Hepatocyte (in vitro differentiated cells): ENCODE measurements at regions not wholly inside any gene's neighbourhood (a gene's known extent, or its start where the extent isn't known, plus 50 kb on each side); places are given as distances from the start of the nearest gene placed in this dataset.

ENCODE experiments used
- EZH2 ChIP-seq: fragments of 200-600 bp; sonication (generic); IDR thresholded peaks from 2 replicates; pipeline ENCODE4 v1.6.1; 2016; ENCODE audit warnings: antibody characterized with exemption, mild to moderate bottlenecking, borderline replicate concordance
- EZH2phosphoT487 ChIP-seq: fragments of 200-600 bp; sonication (generic); IDR thresholded peaks from one replicate; pipeline ENCODE4 v1.6.1; 2018; ENCODE audit warnings: antibody characterized with exemption, mild to moderate bottlenecking, low read depth, moderate library complexity; ENCODE audit not compliant: unreplicated experiment, severe bottlenecking
- TF ChIP-seq, protein P1 (sequence below): fragments of 200-600 bp; sonication (generic); IDR thresholded peaks from 2 replicates; pipeline ENCODE4 v1.5.1; 2016; ENCODE audit warnings: antibody characterized with exemption, mild to moderate bottlenecking; ENCODE audit not compliant: poor library complexity

DNA sequence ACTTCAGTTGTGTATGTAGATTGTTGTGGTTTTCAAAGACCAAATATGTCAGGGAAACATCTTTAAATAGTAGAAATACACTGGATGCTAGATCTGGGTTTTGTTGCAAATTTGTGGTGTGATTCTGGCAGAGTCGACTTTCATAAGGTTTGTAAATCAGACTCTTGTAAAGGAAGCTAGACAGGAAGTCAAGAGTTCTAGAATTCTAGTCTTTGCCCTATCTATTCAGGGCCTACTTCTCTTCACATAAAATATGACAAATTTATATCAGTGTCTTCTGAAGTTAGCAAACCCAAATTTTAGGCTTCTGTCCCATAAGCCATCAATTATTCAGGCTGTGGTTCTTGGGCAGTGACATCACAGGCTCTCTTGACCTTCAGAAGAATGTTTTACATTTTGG is 1579.2 kb upstream of the PIK3C3 start:
- TF ChIP-seq, protein P1, sequence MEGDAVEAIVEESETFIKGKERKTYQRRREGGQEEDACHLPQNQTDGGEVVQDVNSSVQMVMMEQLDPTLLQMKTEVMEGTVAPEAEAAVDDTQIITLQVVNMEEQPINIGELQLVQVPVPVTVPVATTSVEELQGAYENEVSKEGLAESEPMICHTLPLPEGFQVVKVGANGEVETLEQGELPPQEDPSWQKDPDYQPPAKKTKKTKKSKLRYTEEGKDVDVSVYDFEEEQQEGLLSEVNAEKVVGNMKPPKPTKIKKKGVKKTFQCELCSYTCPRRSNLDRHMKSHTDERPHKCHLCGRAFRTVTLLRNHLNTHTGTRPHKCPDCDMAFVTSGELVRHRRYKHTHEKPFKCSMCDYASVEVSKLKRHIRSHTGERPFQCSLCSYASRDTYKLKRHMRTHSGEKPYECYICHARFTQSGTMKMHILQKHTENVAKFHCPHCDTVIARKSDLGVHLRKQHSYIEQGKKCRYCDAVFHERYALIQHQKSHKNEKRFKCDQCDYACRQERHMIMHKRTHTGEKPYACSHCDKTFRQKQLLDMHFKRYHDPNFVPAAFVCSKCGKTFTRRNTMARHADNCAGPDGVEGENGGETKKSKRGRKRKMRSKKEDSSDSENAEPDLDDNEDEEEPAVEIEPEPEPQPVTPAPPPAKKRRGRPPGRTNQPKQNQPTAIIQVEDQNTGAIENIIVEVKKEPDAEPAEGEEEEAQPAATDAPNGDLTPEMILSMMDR, result no peak
- TF ChIP-seq EZH2phosphoT487, result no peak
- no peak for TF ChIP-seq EZH2
